Islet precursor cell (in vitro differentiated cells): ENCODE measurements at regions not wholly inside any gene's neighbourhood (a gene's known extent, or its start where the extent isn't known, plus 50 kb on each side); places are given as distances from the start of the nearest gene placed in this dataset.

Source experiments
- DNase-seq: peaks from one replicate; pipeline ENCODE4 v3.0.0-alpha.2; 2018

DNA sequence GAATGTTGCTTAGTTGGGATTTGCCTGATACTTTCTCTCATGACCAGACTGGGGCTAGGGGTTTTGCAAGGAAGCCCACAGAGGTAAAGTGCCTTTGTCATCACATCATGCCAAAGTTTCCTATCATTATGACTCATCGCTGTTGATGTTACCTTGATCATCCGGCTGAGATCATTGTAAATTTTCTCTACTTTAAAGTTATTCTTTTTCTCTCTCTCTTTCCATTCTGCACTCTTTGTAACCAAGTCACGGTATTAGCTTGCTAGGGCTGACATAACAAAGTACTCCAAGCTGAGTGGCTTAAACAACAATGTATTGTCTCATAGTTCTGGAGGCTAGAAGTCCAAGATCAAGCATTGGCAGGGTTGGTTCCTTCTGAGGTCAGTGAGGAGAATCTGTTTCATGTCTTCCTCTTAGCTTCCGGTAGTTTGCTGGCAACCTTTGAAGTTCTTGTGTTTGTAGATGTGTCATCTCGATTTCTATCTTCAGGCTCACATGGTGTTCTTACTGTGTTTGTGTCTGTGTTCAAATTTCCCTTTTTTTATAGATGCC is 113.0 kb downstream of the DTHD1 start:
- no peak for DNase-seq

- DNase-seq, result no peak
Observed at GRCh38 chr4:36399762-36400353, 118.4 kb downstream of the DTHD1 start.

DNA sequence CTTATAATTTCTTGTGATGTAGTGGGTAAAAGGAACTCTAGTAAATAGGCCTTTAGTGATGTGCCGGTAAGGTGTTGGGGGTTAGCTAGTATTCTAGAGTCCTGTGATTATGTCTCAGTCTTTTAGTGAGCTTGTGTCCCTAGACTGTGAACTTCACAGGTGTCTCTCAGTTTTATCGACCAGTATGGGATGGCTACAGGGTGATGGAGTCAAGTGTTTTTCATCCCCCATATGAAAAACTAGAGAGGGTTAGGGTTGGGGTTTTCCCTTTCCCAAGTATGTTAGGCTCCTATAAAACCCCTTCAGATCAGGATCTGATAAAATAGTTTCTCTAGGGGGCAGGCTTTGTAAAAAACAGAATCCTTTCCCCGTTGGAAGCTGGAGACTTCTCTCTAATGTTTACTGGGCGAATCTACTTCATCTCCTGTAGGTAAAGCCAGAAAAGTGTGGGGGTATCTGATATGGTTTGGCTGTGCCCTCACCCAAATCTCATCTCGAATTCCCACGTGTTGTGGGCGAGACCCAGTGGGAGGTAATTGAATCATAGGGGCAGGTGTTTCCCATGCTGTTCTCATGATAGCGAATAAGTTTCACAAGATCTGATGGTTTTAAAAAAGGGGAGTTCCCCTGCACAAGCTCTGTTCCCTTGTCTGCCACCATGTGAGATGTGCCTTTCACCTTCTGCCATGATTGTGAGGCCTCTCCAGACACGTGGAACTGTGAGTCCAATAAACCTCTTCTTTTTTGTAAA is 120.8 kb downstream of the DTHD1 start:
- DNase-seq, result no peak

DNA sequence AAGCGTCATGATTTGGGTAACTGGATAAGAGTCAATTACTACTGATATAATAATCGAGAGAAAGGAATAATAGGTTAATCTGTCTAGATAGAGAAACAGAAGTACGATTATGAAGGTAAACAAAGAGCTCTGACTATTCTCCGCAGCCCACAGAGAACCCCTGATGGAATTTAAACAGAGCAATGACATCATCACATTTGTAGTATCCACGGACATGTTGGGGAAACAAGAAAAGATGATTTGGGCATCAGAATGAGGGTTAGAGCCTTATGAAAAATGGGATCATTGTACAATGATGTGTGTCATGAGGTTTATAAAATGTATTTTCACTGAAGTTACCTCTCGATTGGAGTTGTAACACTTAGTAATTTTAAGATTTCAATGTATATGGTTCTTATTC is 129.9 kb downstream of the DTHD1 start:
- DNase-seq, result no peak

GRCh38 chr4:36414248-36414647 is 132.8 kb downstream of the DTHD1 start:
- DNase-seq, result no peak

DNA sequence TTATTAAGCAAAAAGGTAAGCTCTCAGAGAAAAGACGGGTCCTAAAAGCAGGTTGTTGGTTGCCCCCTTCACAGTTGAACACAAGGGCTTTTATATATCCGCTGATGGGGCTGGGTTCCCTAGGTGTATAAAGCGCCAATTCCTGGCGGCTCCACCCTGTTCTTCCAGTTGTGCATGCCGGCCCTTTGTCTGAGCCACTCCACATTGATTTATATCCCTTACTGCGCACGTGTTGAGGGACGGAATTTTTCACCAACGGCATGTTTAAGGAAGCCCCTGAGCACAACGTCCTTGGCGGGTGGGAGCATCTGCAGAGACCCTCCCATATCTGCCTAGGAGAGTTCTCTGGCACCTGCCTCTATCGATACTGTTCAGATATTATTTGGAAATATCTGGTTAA is 135.7 kb downstream of the DTHD1 start:
- DNase-seq, result no peak

- peak; percentile 70 for DNase-seq
Observed at GRCh38 chr4:36420111-36420679, 138.8 kb downstream of the DTHD1 start.

GRCh38 chr4:36422607-36423006 is 141.2 kb downstream of the DTHD1 start:
- DNase-seq, result no peak

GRCh38 chr4:36426741-36427140 is 145.3 kb downstream of the DTHD1 start:
- DNase-seq, result no peak

GRCh38 chr4:36427696-36428095 is 146.3 kb downstream of the DTHD1 start:
- DNase-seq, result no peak

DNA sequence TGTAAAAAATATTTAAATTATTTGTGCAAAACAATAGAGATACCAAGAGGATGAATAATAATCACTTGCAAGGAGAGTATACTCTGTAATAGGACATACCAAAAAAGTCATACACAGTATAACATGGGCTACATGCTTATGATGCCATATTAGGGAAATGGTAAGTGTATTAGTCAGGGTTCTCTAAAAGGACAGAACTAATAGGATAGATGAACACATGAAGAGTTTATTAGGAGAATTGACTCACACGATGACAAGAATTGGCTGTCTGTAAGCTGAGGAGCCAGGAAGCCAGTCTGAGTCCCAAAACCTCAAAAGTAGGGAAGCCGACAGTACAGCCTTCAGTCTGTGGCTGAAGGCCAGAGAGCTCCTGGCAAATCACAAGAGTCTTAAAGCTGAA is 151.2 kb downstream of the DTHD1 start:
- DNase-seq, result no peak

DNA sequence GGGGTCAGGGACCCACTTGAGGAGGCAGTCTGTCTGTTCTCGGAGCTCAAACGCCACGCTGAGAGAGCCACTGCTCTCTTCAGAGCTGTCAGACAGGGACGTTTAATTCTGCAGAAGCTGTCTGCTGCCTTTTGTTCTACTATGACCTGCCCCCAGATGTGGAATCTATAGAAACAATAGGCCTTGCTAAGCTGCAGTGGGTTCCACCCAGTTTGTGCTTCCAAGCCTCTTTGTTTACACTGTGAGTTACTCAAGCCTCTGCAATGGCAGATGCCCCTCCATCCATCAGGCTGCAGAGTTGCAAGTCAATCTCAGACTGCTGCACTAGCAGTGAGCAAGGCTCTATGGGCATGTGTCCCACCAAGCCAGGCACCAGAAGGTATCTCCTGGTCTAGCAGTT is 158.1 kb downstream of the DTHD1 start:
- no peak for DNase-seq

DNA sequence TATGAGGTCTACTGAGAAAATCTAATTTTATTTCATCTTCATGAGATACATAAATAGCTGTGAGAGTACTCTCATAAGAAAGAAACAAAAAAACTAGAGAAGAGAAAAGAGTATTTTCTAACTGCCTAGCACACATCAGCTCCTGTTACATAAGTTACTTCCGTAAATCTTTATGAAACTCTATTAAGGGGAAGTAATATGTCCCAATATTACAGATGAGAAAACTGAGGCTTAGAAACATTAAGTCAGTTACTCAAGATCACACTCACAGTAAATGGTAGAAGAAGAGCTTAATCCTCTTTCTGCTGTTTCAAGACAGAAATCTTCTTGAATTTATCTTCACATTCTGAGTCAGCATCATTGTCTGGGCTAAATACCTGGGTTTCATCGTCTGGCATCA is 164.1 kb downstream of the DTHD1 start:
- DNase-seq, result no peak

- no peak for DNase-seq
Observed at GRCh38 chr4:36446275-36446674, 164.9 kb downstream of the DTHD1 start.

- no peak for DNase-seq
Observed at GRCh38 chr4:36461344-36461743, 179.9 kb downstream of the DTHD1 start.

GRCh38 chr4:36467670-36468069 is 186.3 kb downstream of the DTHD1 start:
- DNase-seq, result no peak

- no peak for DNase-seq
Observed at GRCh38 chr4:36471903-36472302, 190.5 kb downstream of the DTHD1 start.

GRCh38 chr4:36476135-36476534 is 194.7 kb downstream of the DTHD1 start:
- no peak for DNase-seq

- DNase-seq, result no peak
Observed at GRCh38 chr4:36477861-36478260, 196.4 kb downstream of the DTHD1 start.

- no peak for DNase-seq
Observed at GRCh38 chr4:36485885-36486284, 204.5 kb downstream of the DTHD1 start.

DNA sequence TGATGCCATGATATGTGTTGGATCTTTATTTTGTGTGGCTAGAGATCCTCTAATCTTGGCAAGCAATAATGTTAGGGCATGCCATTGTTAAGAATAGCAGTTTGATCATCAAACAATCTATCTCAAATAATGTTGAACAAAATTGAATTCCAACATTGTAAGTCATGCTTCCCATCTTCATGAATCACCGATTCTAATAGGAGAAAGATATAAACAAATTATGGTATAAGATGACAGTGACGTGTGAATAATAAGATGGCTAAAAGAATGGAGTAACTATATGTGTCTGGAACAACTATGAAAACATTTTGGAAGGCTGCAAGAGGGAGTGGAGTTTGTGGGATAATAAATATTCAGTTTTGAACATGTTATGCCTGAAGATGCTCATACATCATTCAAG is 208.4 kb downstream of the DTHD1 start:
- DNase-seq, result no peak

DNA sequence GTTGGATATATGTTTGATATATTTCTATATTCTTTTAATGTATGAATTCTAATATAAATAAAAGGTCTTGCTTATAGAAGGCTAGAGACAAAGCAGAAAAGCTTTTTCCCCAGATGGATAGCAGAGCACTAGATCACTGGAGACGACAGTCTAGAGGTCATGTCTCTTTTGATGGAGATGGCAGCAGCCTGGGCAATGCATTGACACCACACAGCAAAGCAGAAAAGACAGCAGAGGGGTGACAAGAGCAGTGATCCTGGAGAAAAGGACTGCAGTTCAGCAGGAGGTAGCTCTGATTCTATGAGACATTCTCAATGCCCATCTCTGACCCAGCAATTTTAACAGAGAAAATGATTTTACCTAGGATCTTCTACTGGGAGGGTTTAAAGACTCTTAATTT is 210.6 kb downstream of the DTHD1 start:
- no peak for DNase-seq

DNA sequence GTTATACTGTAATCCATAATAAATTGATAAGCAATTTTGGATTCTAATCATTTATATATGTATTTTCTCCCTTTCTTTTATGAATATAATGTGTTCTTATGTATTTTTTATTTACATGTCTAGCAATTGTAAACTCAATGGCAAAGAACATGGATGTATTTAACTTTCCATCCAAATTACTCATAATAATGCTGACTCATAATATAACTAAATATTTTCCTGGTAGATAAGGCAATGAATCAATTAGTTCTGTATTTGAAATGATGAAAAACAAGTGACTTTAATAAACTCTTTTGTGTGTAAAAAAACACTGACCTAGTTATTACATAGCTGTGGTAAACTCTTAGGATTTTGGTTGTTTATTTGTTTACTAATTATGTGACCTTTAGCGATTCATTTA is 211.2 kb downstream of the DTHD1 start:
- DNase-seq, result no peak

- DNase-seq, result no peak
Observed at GRCh38 chr4:36493251-36493650, 211.8 kb downstream of the DTHD1 start.
